Thymus (tissue), 11 donors: ENCODE measurements at regions not wholly inside any gene's neighbourhood (a gene's known extent, or its start where the extent isn't known, plus 50 kb on each side); places are given as distances from the start of the nearest gene placed in this dataset.

Experiments
- DNase-seq, 9 donors: peaks; one replicate each; pipeline ENCODE4 v3.0.0-alpha.2; 2013; ENCODE audit warnings: low spot score in 9 of 9, low read depth in 6 of 9, missing footprints in 1 of 9
- H3K27ac ChIP-seq, 2 donors: one replicate each; pipeline ENCODE4 v1.5.1; 2013; ENCODE audit warnings: control low read depth in 1 of 2, low read depth in 1 of 2, low read length in 1 of 2, mild to moderate bottlenecking in 1 of 2, moderate library complexity in 1 of 2
- H3K27me3 ChIP-seq, 2 donors: one replicate each; pipeline ENCODE4 v1.5.1; 2013; ENCODE audit warnings: low read length in 1 of 2; ENCODE audit not compliant: control insufficient read depth in 2 of 2, insufficient read depth in 1 of 2
- H3K36me3 ChIP-seq, 2 donors: one replicate each; pipeline ENCODE4 v1.5.1; 2013; ENCODE audit warnings: low read length in 1 of 2, mild to moderate bottlenecking in 1 of 2, moderate library complexity in 1 of 2; ENCODE audit not compliant: control insufficient read depth in 2 of 2, insufficient read depth in 2 of 2
- H3K4me1 ChIP-seq, 2 donors: one replicate each; pipeline ENCODE4 v1.5.1; 2013; ENCODE audit warnings: low read length in 2 of 2; ENCODE audit not compliant: control insufficient read depth in 2 of 2, insufficient read depth in 2 of 2
- H3K4me3 ChIP-seq, 2 donors: one replicate each; pipeline ENCODE4 v1.5.1; 2013; ENCODE audit warnings: low read length in 2 of 2, control low read depth in 1 of 2, mild to moderate bottlenecking in 1 of 2
- H3K9me3 ChIP-seq, 2 donors: one replicate each; pipeline ENCODE4 v1.5.1; 2013; ENCODE audit warnings: low read length in 1 of 2, mild to moderate bottlenecking in 1 of 2; ENCODE audit not compliant: control insufficient read depth in 2 of 2, insufficient read depth in 1 of 2
- WGBS: extraction: QIAGEN DNeasy Blood & Tissue Kit; methylation state at CpG from one replicate; pipeline ENCODE4 v1.1.7; 2013; 5-methylcytosine and 5-hydroxymethylcytosine counted together
- donor health status: healthy.

DNA sequence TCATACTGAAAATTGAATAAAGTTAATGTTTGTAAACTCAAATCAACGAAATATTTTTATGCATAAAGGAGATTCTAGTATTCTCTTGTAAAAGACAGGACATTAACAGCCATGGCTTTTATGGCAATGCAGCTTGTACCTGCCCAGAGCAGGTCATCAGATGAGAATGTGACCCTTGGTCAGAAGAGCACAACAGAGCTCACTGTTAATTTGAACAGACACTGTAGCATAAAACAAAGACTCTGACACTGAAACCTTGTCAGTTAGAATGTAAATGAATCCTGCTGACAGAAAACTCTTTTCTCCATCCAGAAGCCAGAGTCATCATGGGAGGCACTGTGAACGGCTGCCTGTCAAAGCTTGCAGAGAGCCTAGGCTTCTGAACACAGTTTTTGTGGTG, 410.6 kb downstream of the RAP2B start:
- no peak for DNase-seq
- Histone ChIP-seq H3K4me1 (no peaks in the 10 kb centered on the region), H3K9me3 (no peaks in the 10 kb centered on the region), H3K36me3 (no peaks in the 10 kb centered on the region), H3K27me3 (no peaks in the 10 kb centered on the region), H3K4me3 (no peak overlapping the region), H3K27ac (no peak overlapping the region)
- WGBS: 92% methylated on average over 2 of the region's 2 CpGs

DNA sequence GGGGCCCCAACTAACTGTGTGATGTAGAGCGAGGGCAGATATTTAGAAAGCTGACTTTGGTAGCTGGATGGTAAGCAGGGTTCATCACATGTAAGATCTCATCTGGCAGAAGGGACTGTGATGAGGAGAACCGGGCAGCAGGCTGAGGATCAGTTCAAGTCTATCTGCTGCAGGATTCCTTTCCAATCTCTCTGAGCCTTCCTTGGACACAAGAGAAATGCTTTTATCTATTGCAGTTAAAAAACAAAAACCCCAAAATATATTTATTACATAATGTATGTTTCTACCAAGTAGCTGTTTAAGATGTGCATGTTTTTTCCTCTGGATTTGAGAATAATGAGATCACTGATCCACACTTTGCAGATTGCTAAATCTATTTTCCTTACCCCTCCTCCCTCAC, 411.5 kb downstream of the RAP2B start:
- no peaks in the 10 kb centered on the region for H3K9me3 ChIP-seq
- H3K27me3 ChIP-seq: no peaks in the 10 kb centered on the region
- DNase-seq: no peak
- H3K4me3 ChIP-seq: no peak overlapping the region
- H3K36me3 ChIP-seq: no peaks in the 10 kb centered on the region
- over 99% methylated on average over 2 of the region's 2 CpGs for WGBS
- H3K27ac ChIP-seq: no peak overlapping the region
- no peaks in the 10 kb centered on the region for H3K4me1 ChIP-seq

DNA sequence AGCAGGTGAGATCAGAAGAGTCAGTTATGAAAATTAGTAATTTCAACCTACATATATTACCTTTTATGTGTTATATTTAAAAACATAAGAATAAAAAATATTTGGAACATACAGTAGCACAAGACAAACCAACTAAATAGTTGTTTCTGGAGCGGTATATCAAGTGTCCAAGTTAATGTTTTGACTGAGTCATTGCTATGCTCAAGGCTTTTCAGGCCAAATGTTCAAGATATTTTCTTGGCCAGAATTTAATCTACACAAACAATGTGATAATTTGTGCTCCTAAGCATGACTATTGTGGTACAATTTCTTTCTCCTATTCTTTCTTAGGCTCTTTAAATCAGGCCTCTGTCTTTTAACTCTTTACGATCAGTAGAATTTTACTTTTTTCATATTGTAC, 412.4 kb downstream of the RAP2B start:
- Histone ChIP-seq H3K27ac (no peak overlapping the region), H3K27me3 (no peaks in the 10 kb centered on the region), H3K9me3 (no peaks in the 10 kb centered on the region), H3K36me3 (no peaks in the 10 kb centered on the region), H3K4me1 (no peaks in the 10 kb centered on the region), H3K4me3 (no peak overlapping the region)
- DNase-seq: no peak
- WGBS: 95% methylated on average over 2 of the region's 2 CpGs

DNA sequence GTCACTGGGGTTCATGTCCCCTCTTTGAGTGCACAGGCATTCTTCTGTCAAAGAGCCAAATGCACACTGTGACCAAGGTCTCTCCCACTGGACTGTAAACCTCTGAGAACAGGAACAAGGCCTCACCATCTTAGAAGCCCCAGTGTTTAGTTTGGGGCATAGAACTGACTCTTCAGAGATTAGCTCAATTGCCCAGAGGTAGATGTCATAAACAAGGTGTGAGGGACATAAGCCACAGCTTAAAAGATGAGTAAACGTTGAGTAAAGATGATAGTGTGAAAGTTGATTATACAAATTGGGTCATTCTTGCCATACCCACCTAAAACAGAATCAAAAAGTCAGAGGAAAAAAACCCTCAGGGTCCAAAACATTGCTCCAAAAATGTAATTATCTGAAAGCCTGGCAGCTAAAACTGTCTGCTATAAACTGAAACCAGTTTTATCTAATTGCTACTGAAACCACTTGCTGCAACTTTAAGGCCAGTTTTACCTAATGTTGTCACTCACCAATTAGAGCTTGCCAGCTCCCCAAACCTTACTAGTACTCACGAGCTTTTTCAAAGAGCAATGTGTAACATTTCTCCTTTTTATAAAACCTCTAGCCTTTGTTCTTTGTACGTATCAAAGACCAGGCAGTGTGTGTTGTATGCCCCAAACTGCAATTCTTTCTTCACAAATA, 415.2 kb downstream of the RAP2B start:
- DNase-seq: no peak
- Histone ChIP-seq H3K4me3 (no peak overlapping the region), H3K9me3 (no peaks in the 10 kb centered on the region), H3K27me3 (no peaks in the 10 kb centered on the region), H3K4me1 (no peaks in the 10 kb centered on the region), H3K36me3 (no peaks in the 10 kb centered on the region), H3K27ac (no peak overlapping the region)
- WGBS: 73% methylated on average over 3 of the region's 3 CpGs

DNA sequence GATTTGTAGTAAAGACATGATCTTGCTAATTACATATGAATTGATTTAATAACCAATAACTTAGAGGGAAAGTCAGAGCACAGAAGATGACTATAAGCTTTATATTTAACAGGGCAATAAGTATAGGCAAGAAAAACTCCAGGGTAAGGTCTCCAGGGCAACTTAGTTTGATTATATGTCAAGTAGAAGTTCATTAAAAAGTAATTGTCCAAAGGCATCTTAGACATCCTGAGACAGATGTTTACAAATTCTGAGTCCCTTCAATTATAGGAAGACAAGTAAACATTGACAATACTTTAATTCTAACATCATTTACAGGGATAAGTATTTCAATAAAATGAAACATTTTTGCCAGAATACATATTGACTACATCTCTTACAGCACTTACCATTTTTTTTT, 416.0 kb downstream of the RAP2B start:
- Histone ChIP-seq H3K9me3 (no peaks in the 10 kb centered on the region), H3K27me3 (no peaks in the 10 kb centered on the region), H3K27ac (no peak overlapping the region), H3K4me3 (no peak overlapping the region), H3K36me3 (no peaks in the 10 kb centered on the region), H3K4me1 (no peaks in the 10 kb centered on the region)
- DNase-seq: no peak

DNA sequence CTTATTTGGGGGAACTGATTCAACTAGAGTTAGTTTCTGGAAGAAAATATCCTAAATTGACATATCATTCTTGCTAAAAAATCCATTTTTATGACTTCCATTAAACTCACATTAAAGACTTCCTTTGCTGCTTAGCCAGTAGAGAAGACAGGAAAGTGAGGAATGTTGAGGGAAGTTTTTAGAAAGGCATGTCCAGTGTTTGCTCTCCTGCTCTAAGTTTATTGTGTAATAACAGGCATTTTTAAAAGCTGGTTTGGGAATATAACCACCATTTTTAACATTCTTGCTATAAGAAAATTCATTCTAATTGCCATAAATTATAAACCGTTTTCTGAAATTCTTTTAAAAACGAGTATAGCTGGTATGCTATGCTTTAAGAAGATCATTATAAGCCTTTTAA, 428.0 kb downstream of the RAP2B start:
- H3K4me1 ChIP-seq: no peaks in the 10 kb centered on the region
- 93% methylated on average over 2 of the region's 2 CpGs for WGBS
- no peak for DNase-seq

DNA sequence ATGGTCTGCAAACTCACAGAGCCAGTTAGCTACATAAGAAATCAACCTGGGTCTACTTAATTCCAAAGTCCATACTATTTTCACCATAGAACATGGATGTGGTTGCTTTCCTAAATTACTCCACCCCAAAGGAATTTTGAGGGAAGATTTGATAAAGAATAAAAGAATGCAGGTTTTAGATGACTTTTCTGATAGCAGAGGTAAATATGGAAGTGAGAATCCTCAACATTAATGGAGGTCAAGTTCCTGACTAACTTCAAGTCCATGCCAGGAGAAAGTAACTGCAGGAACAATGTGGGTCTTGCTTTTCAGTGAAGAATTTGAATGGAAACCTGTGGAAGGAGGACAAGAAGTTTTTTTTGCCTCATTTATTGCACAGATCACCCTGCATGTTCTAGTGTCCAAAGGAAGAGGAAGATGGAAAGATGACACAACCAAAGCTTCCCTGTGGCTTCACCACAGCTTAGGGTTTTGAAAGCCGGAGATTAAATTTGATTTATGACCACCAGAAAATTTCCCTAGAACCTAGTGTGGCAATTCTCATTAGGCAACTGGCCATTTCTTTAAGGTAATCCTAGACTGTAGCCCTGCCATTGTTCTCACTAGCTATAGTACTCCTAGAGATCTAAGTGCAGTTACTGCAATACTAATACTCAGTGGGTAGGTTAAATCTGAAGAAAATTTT, 429.7 kb downstream of the RAP2B start:
- no peaks in the 10 kb centered on the region for H3K4me1 ChIP-seq
- DNase-seq: no peak
- H3K4me3 ChIP-seq: no peak overlapping the region
- no peak overlapping the region for H3K27ac ChIP-seq
- H3K9me3 ChIP-seq: no peaks in the 10 kb centered on the region
- 86% methylated on average over 1 of the region's 1 CpG for WGBS
- H3K27me3 ChIP-seq: no peaks in the 10 kb centered on the region
- H3K36me3 ChIP-seq: no peaks in the 10 kb centered on the region

More for the DNA sequence above, 428.0 kb downstream of the RAP2B start:
- no peaks in the 10 kb centered on the region for H3K36me3 ChIP-seq
- no peak overlapping the region for H3K27ac ChIP-seq
- H3K4me3 ChIP-seq: no peak overlapping the region
- no peaks in the 10 kb centered on the region for H3K9me3 ChIP-seq
- H3K27me3 ChIP-seq: no peaks in the 10 kb centered on the region

DNA sequence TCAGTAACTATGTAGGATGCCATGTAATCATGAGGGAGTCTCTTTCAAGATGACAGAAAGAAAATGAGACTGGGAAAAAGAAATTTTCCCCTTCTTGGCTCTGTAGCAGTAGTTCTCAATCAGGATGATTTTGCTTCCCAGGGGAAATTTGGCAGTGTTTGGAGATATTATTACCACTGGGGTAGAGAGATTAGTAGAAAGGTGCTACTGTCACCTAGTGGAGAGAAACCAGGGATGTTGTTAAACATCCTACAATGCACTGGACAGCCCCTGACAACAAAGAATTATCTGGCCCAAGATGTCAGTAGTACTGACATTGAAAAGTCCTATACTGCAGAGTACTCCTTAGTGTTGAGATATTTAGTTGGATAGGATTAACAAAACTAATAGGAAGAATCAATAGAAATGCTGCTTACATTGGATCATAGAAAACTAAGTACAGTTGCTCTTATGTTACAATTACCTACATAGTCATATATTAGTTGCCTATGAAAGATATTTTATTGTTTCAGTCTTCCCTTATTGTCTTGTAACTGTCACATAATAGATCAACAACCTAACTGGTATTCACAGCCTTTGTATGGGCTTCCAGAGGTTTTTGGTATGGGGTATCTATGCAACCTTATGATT, 433.3 kb downstream of the RAP2B start:
- H3K27me3 ChIP-seq: no peaks in the 10 kb centered on the region
- H3K27ac ChIP-seq: no peak overlapping the region
- H3K9me3 ChIP-seq: no peaks in the 10 kb centered on the region
- H3K36me3 ChIP-seq: no peaks in the 10 kb centered on the region
- peak in 1 of 9 donors; percentile 16 for DNase-seq
- no peaks in the 10 kb centered on the region for H3K4me1 ChIP-seq
- H3K4me3 ChIP-seq: no peak overlapping the region

DNA sequence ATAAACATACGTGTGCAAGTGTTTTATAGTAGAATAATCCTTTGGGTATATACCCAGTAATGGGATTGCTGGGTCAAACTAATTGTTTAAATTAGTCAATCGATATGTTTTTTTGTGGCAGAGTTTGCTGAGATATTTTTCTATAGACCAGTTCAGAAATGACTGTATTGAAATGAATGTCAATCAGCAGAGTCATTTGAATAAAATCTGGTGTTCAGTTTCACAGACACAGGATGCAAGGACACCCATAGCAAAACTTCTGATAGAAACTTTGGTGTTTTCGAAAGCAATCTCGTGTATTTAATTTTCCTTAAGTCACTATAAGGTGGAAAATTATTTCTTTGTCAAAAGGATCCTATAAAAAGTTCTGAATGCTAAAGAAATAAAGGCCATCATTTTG, 434.4 kb downstream of the RAP2B start:
- no peak overlapping the region for H3K27ac ChIP-seq
- H3K36me3 ChIP-seq: no peaks in the 10 kb centered on the region
- WGBS: 96% methylated on average over 4 of the region's 4 CpGs
- no peaks in the 10 kb centered on the region for H3K9me3 ChIP-seq
- H3K4me3 ChIP-seq: no peak overlapping the region
- H3K27me3 ChIP-seq: no peaks in the 10 kb centered on the region
- no peak for DNase-seq
- H3K4me1 ChIP-seq: no peaks in the 10 kb centered on the region
